Testis (tissue), 2 donors: ENCODE measurements at regions not wholly inside any gene's neighbourhood (a gene's known extent, or its start where the extent isn't known, plus 50 kb on each side); places are given as distances from the start of the nearest gene placed in this dataset.

Experiments
- DNase-seq: peaks from one replicate; pipeline ENCODE4 v3.0.0-alpha.2; 2019
- H3K27ac ChIP-seq, 2 donors: fragments of 200-600 bp; sonication (generic); one replicate each; pipeline ENCODE4 v1.5.1; 2019
- H3K27me3 ChIP-seq: fragments of 200-600 bp; sonication (generic); one replicate; pipeline ENCODE4 v1.5.1; 2019
- H3K36me3 ChIP-seq: fragments of 200-600 bp; sonication (generic); one replicate; pipeline ENCODE4 v1.5.1; 2017; ENCODE audit warnings: low read depth; ENCODE audit errors: missing control alignments
- H3K4me1 ChIP-seq: fragments of 200-600 bp; sonication (generic); one replicate; pipeline ENCODE4 v1.5.1; 2019
- H3K4me3 ChIP-seq, 2 donors: fragments of 200-600 bp; sonication (generic); one replicate each; pipeline ENCODE4 v1.5.1; 2017 to 2019
- H3K9me3 ChIP-seq: fragments of 200-600 bp; sonication (generic); one replicate; pipeline ENCODE4 v1.5.1; 2017
- CTCF ChIP-seq, 3 experiments: fragments of 450-650 bp in 2 of 3; fragments of 200-600 bp in 1 of 3; sonication (generic) in 1 of 3; IDR thresholded peaks; one replicate each; pipeline ENCODE4 v1.5.1; 2016 to 2019; ENCODE audit warnings: antibody characterized with exemption in 3 of 3, mild to moderate bottlenecking in 2 of 3, moderate library complexity in 1 of 3
- POLR2A ChIP-seq: fragments of 450-650 bp; IDR thresholded peaks from one replicate; pipeline ENCODE4 v1.6.1; 2017; ENCODE audit warnings: antibody characterized with exemption, mild to moderate bottlenecking, moderate library complexity
- WGBS, 2 donors: methylation state at CpG; one replicate each; pipeline ENCODE4 v1.1.5; 2018; 5-methylcytosine and 5-hydroxymethylcytosine counted together
- intact Hi-C: fragments of 100-400 bp; cut with DNase I; formaldehyde crosslinking; loops from one replicate; pipeline ENCODE4 v1.15.1; 2023; ENCODE audit warnings: low total_unique reads

- DNase-seq, result no peak
- H3K4me3 ChIP-seq, result no peak overlapping the region
- H3K36me3 ChIP-seq, result no peaks in the 10 kb centered on the region
- no peaks in the 10 kb centered on the region for H3K9me3 ChIP-seq
- no peak overlapping the region for H3K27ac ChIP-seq
- 93 to 100% methylated on average over 2 of the region's 2 CpGs for WGBS, 2 donors
- TF ChIP-seq CTCF (IDR thresholded peaks at IDR 0.05), result no peak
- TF ChIP-seq POLR2A, result no peak
- intact Hi-C loops, result no loop called here
- no peaks in the 10 kb centered on the region for H3K27me3 ChIP-seq
- no peaks in the 10 kb centered on the region for H3K4me1 ChIP-seq
Observed at GRCh38 chr20:11083841-11084240, 410.0 kb upstream of the JAG1 start.

- Histone ChIP-seq H3K36me3 (no peaks in the 10 kb centered on the region), H3K27ac (no peak overlapping the region), H3K27me3 (no peaks in the 10 kb centered on the region), H3K4me1 (no peaks in the 10 kb centered on the region), H3K9me3 (no peaks in the 10 kb centered on the region), H3K4me3 (no peak overlapping the region)
- TF ChIP-seq POLR2A, result no peak
- no peak for TF ChIP-seq CTCF (IDR thresholded peaks at IDR 0.05)
- DNase-seq, result no peak
- intact Hi-C loops, result no loop called here
Observed at GRCh38 chr20:11084508-11084907, 410.7 kb upstream of the JAG1 start.

GRCh38 chr20:11086970-11087369 lies 413.2 kb upstream of the JAG1 start:
- no peak for DNase-seq
- Histone ChIP-seq H3K27me3 (no peaks in the 10 kb centered on the region), H3K4me1 (no peaks in the 10 kb centered on the region), H3K9me3 (no peaks in the 10 kb centered on the region), H3K4me3 (no peak overlapping the region), H3K27ac (no peak overlapping the region), H3K36me3 (no peaks in the 10 kb centered on the region)
- intact Hi-C loops, result no loop called here
- WGBS, 2 donors, result 78 to 81% methylated on average over 5 of the region's 5 CpGs
- TF ChIP-seq POLR2A (no peak), CTCF (IDR thresholded peaks at IDR 0.05) (no peak)

GRCh38 chr20:11090751-11091150 lies 417.0 kb upstream of the JAG1 start:
- intact Hi-C loops, result no loop called here

More at GRCh38 chr20:11090751-11091150, 417.0 kb upstream of the JAG1 start:
- Histone ChIP-seq H3K36me3 (no peaks in the 10 kb centered on the region), H3K9me3 (no peaks in the 10 kb centered on the region), H3K4me1 (no peaks in the 10 kb centered on the region), H3K27me3 (no peaks in the 10 kb centered on the region), H3K4me3 (no peak overlapping the region), H3K27ac (no peak overlapping the region)
- TF ChIP-seq POLR2A, result no peak
- no peak for TF ChIP-seq CTCF (IDR thresholded peaks at IDR 0.05)
- WGBS, 2 donors, result 88 to 97% methylated on average over 1 of the region's 1 CpG
- no peak for DNase-seq
